GM12873 (cell line): ENCODE measurements at regions not wholly inside any gene's neighbourhood (a gene's known extent, or its start where the extent isn't known, plus 50 kb on each side); places are given as distances from the start of the nearest gene placed in this dataset.

Source experiments
- TF ChIP-seq, protein P1 (sequence below): IDR thresholded peaks from 2 replicates; pipeline ENCODE4 v1.5.1; 2012; ENCODE audit warnings: low read depth, mild to moderate bottlenecking, moderate library complexity, low read length, control low read depth; ENCODE audit not compliant: insufficient read depth; ENCODE audit errors: missing control alignments

GRCh38 chr6:18640134-18640533 is 253.0 kb downstream of the RNF144B start:
- TF ChIP-seq, protein P1, sequence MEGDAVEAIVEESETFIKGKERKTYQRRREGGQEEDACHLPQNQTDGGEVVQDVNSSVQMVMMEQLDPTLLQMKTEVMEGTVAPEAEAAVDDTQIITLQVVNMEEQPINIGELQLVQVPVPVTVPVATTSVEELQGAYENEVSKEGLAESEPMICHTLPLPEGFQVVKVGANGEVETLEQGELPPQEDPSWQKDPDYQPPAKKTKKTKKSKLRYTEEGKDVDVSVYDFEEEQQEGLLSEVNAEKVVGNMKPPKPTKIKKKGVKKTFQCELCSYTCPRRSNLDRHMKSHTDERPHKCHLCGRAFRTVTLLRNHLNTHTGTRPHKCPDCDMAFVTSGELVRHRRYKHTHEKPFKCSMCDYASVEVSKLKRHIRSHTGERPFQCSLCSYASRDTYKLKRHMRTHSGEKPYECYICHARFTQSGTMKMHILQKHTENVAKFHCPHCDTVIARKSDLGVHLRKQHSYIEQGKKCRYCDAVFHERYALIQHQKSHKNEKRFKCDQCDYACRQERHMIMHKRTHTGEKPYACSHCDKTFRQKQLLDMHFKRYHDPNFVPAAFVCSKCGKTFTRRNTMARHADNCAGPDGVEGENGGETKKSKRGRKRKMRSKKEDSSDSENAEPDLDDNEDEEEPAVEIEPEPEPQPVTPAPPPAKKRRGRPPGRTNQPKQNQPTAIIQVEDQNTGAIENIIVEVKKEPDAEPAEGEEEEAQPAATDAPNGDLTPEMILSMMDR: no peak

GRCh38 chr6:18640754-18641153 is 253.6 kb downstream of the RNF144B start:
- TF ChIP-seq, protein P1: no peak

GRCh38 chr6:18654821-18655220 is 267.7 kb downstream of the RNF144B start:
- TF ChIP-seq, protein P1: no peak

DNA sequence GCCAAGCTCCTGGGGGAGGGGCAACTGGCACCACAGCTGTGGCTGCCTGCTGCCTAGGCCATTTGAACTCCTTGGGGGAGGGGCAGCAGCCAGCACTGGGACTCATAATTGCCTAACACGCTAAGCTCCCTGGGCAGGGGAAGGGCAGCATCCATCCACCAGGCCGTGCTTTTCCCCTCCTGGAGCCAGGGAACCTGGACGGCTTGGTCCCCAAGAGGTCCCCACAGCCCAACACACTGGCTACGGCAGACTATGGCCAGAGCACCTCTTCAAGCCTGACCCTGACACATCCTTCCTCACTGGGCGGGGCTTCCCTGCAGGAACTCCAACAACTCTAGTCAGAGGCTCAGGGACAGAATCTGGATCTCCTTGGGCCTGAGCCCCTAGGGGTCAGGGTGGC is 269.4 kb downstream of the RNF144B start:
- TF ChIP-seq, protein P1: no peak

GRCh38 chr6:18663011-18663410 is 275.9 kb downstream of the RNF144B start:
- TF ChIP-seq, protein P1: no peak

DNA sequence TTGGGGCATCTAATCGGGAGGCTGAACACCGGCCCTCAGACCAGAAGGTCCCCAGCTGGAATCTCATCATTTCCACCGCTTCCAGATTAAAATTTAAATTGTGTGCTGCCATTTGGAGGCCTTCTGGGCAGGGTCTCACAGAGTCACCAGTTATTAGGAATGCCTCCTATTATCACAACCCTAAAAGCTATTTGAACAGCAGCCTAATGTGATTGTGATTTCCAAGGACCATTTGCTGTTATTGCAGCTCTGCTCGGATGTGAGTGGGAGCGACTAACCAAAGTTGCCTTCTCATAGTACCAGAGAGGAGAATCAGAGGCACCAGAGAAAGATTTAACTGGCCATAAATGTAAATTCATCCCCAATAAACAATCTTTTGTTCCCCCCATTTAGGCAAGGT is 277.3 kb downstream of the RNF144B start:
- TF ChIP-seq, protein P1: no peak

GRCh38 chr6:18667612-18668011 is 280.5 kb downstream of the RNF144B start:
- TF ChIP-seq, protein P1: no peak
